Mesodermal cell (in vitro differentiated cells): ENCODE measurements at regions not wholly inside any gene's neighbourhood (a gene's known extent, or its start where the extent isn't known, plus 50 kb on each side); places are given as distances from the start of the nearest gene placed in this dataset.

Source experiments
- H3K27ac ChIP-seq: 2 replicates; pipeline ENCODE4 v1.7.0; 2013; ENCODE audit warnings: mild to moderate bottlenecking, low read depth, low read length, moderate library complexity; ENCODE audit not compliant: severe bottlenecking
- H3K36me3 ChIP-seq: 2 replicates; pipeline ENCODE4 v1.7.1; 2013; ENCODE audit warnings: mild to moderate bottlenecking, low read length, moderate library complexity; ENCODE audit not compliant: control insufficient read depth, insufficient read depth
- H3K4me1 ChIP-seq: one replicate; pipeline ENCODE4 v1.7.1; 2013; ENCODE audit warnings: mild to moderate bottlenecking, low read length; ENCODE audit not compliant: insufficient read depth, control insufficient read depth, poor library complexity, severe bottlenecking
- H3K4me3 ChIP-seq: 2 replicates; pipeline ENCODE4 v1.7.0; 2013; ENCODE audit warnings: low read length, control low read depth, mild to moderate bottlenecking; ENCODE audit not compliant: insufficient read depth, poor library complexity, severe bottlenecking; ENCODE audit errors: extremely low read depth
- H3K9me3 ChIP-seq: 2 replicates; pipeline ENCODE4 v1.7.1; 2013; ENCODE audit warnings: mild to moderate bottlenecking, low read length, moderate library complexity; ENCODE audit not compliant: control insufficient read depth
- WGBS, 2 experiments: methylation state at CpG; one replicate each; pipeline ENCODE4 v1.1.5; 2013; ENCODE audit warnings: missing lambda C conversion rate in 2 of 2; ENCODE audit not compliant: insufficient coverage in 2 of 2; 5-methylcytosine and 5-hydroxymethylcytosine counted together

DNA sequence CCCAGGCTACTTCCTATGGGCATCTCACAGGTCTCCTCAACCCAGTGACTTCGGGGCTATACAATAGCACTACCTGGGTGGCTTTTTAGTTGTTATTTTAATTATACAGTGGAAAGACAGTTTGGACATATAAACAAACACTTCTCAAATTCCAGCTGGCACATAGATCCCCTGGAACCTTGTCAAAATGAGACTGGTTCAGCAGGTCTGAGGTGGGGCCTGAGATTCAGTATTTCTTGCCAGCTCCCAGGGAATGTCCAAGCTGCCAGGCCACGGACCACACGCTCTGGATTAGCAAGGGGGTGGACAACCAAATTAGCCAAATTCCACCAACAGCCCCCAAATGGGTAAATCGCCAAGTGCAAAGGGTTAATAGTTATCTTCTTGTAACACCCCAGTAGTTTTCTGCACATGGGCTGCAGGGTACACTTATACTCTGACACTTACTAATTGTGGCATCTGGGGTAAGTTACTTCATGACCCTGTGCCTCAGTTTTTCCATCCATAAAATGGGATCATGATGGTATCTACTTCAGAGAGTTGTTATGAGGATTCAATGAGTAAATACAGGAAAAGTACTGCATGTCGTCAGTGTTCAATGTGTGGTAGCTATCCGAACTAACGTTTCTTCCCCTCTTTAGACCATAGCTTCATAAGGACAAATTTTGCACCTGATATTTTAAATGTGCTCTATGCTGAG lies 789.4 kb upstream of the TBX3 start:
- Histone ChIP-seq H3K4me3 (no peak overlapping the region), H3K9me3 (no peaks in the 10 kb centered on the region), H3K4me1 (no peaks in the 10 kb centered on the region), H3K27ac (no peak overlapping the region), H3K36me3 (no peaks in the 10 kb centered on the region)
- 76% methylated on average over 3 of the region's 7 CpGs; no CpG with 5 or more reads in 1 of the 2 experiments for WGBS, 2 experiments

DNA sequence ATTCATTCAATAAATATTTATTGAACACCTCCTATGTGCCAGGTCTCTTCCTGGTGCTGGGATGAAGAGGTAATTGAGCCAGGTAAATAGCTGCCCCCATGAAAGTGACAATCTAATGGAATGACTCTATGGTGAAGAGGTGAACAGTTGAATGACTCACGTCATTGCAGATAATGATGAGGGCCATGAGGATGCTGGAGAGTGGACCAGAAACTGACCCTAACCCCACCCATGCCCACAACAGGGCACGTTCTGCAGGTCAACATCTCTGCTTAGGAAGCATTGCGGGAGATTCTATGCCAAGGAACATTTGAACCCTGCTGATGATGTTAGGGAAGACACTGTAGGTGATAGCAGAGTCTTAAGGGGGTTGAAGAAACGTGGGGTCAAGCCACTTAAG lies 788.9 kb upstream of the TBX3 start:
- 89 to 92% methylated on average over 3 to 4 of the region's 4 CpGs for WGBS, 2 experiments
- Histone ChIP-seq H3K27ac (no peak overlapping the region), H3K36me3 (no peaks in the 10 kb centered on the region), H3K9me3 (no peaks in the 10 kb centered on the region), H3K4me3 (no peak overlapping the region), H3K4me1 (peaks cover 3% of the 10 kb centered on the region)

DNA sequence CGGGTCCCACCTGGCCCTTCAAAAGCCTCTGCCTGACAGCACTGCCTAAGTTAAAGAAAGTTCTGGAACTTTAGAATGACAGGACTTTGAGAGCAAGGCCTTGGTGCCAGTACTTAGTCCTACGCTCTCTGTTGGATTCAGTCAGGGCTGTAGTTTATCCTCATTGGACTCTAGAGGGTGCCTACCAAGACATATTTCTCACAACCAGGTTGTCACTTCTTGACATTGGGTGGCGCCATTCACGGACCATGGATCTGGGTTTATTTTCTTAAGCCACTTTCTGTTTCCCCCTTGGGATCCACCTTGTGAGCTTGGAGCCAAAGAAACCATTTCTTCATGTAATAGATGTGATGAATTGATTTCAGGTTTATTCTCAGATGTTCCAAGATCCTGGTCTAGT lies 787.0 kb upstream of the TBX3 start:
- H3K9me3 ChIP-seq, result no peaks in the 10 kb centered on the region
- no peak overlapping the region for H3K27ac ChIP-seq
- 91 to 93% methylated on average over 3 to 4 of the region's 4 CpGs for WGBS, 2 experiments
- no peak overlapping the region for H3K4me3 ChIP-seq
- peaks cover 4% of the 10 kb centered on the region for H3K4me1 ChIP-seq
- H3K36me3 ChIP-seq, result no peaks in the 10 kb centered on the region

- 90 to 98% methylated on average over 6 to 9 of the region's 11 CpGs for WGBS, 2 experiments
- no peak overlapping the region for H3K27ac ChIP-seq
- H3K4me3 ChIP-seq, result no peak overlapping the region
- H3K36me3 ChIP-seq, result no peaks in the 10 kb centered on the region
- H3K9me3 ChIP-seq, result no peaks in the 10 kb centered on the region
- H3K4me1 ChIP-seq, result peaks cover 4% of the 10 kb centered on the region
These were observed 786.6 kb upstream of the TBX3 start for GRCh38 chr12:115470526-115470925.

GRCh38 chr12:115468087-115468510 lies 784.1 kb upstream of the TBX3 start:
- H3K4me3 ChIP-seq, result no peak overlapping the region
- peaks cover 4% of the 10 kb centered on the region for H3K4me1 ChIP-seq
- H3K9me3 ChIP-seq, result no peaks in the 10 kb centered on the region
- WGBS, 2 experiments, result 81 to 97% methylated on average over 3 to 4 of the region's 4 CpGs
- no peak overlapping the region for H3K27ac ChIP-seq
- H3K36me3 ChIP-seq, result no peaks in the 10 kb centered on the region

- WGBS, 2 experiments, result no CpG with 5 or more reads among the region's 2 CpGs
- no peak overlapping the region for H3K27ac ChIP-seq
- peaks cover 4% of the 10 kb centered on the region for H3K4me1 ChIP-seq
- H3K4me3 ChIP-seq, result no peak overlapping the region
- no peaks in the 10 kb centered on the region for H3K9me3 ChIP-seq
- H3K36me3 ChIP-seq, result no peaks in the 10 kb centered on the region
These were observed 783.6 kb upstream of the TBX3 start for GRCh38 chr12:115467531-115467930.

DNA sequence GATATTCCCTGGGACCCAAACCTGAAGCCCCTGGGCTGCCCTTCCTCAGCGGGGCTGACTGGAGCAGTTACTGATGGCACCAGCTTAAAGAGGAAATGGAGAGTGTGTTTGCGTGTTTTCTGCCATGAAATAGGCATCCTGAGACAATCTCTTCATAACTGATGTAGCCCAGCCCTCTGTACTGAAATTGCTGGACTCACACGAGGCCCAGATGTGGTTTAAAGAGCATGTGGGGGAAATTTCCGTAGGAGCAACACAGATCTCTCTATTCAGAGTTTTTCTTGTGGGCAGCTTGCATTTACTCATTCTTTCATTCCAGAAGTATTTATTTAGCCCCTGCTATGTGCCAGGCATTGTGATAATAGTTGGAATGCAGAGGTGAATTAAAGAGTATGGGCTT lies 782.1 kb upstream of the TBX3 start:
- no peak overlapping the region for H3K4me3 ChIP-seq
- no peak overlapping the region for H3K27ac ChIP-seq
- H3K36me3 ChIP-seq, result no peaks in the 10 kb centered on the region
- H3K9me3 ChIP-seq, result no peaks in the 10 kb centered on the region
- H3K4me1 ChIP-seq, result peaks cover 4% of the 10 kb centered on the region
- 90 to 100% methylated on average over 1 to 2 of the region's 4 CpGs for WGBS, 2 experiments

DNA sequence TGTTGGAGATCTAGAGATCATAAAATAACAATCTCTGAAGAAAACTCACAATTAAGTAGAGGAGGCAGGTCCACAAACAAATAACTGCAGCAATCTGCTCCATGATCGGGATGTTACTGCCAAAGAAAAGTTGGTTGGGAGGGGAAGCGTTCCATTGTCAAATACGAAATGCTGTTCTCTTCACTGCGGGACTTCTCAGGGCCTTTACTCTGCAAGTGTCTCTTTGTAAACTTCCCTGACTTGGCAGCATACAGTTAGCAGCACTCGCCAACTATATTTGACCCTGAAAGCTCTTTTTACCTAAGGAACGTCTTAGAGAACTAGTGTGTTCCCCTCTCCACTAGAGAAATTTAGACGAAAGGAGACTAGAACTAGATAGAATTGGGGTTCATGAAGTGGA lies 780.7 kb upstream of the TBX3 start:
- H3K4me1 ChIP-seq, result peaks cover 4% of the 10 kb centered on the region
- H3K36me3 ChIP-seq, result no peaks in the 10 kb centered on the region
- WGBS, 2 experiments, result 92 to 96% methylated on average over 6 to 7 of the region's 7 CpGs
- no peak overlapping the region for H3K27ac ChIP-seq
- no peak overlapping the region for H3K4me3 ChIP-seq
- no peaks in the 10 kb centered on the region for H3K9me3 ChIP-seq

GRCh38 chr12:115464111-115464581 lies 780.2 kb upstream of the TBX3 start:
- WGBS, 2 experiments, result 91% methylated on average over 8 of the region's 9 CpGs
- Histone ChIP-seq H3K9me3 (no peaks in the 10 kb centered on the region), H3K27ac (no peak overlapping the region), H3K36me3 (no peaks in the 10 kb centered on the region), H3K4me1 (peaks cover 4% of the 10 kb centered on the region), H3K4me3 (no peak overlapping the region)

DNA sequence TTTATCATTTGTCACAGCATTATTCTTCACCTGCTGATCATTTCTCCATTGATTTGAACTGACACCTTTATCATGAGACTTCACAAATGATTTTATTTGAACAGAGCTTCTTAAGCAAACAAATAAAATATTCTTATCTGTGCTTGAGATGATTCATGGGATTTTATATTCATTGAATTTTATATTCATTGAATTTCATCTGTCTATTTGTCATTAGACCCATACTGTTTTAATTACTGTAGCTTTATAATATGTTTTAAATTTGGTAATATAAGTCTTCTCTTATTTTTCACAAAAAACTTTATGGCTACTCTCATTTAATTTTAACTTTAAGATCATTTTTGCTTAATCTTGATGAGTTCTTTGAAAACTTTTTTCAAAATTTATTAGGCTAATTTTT lies 777.4 kb upstream of the TBX3 start:
- Histone ChIP-seq H3K9me3 (peaks cover 4% of the 10 kb centered on the region), H3K4me1 (peaks cover 3% of the 10 kb centered on the region), H3K4me3 (no peak overlapping the region), H3K36me3 (no peaks in the 10 kb centered on the region), H3K27ac (no peak overlapping the region)

- no peak overlapping the region for H3K27ac ChIP-seq
- no peaks in the 10 kb centered on the region for H3K36me3 ChIP-seq
- peaks cover 4% of the 10 kb centered on the region for H3K9me3 ChIP-seq
- H3K4me1 ChIP-seq, result peaks cover 21% of the 10 kb centered on the region
- 85 to 100% methylated on average over 2 of the region's 3 CpGs for WGBS, 2 experiments
- H3K4me3 ChIP-seq, result no peak overlapping the region
These were observed 773.8 kb upstream of the TBX3 start for GRCh38 chr12:115457798-115458197.
